ENCODE measurements at regions not wholly inside any gene's neighbourhood (a gene's known extent, or its start where the extent isn't known, plus 50 kb on each side); places are given as distances from the start of the nearest gene placed in this dataset.

DNA sequence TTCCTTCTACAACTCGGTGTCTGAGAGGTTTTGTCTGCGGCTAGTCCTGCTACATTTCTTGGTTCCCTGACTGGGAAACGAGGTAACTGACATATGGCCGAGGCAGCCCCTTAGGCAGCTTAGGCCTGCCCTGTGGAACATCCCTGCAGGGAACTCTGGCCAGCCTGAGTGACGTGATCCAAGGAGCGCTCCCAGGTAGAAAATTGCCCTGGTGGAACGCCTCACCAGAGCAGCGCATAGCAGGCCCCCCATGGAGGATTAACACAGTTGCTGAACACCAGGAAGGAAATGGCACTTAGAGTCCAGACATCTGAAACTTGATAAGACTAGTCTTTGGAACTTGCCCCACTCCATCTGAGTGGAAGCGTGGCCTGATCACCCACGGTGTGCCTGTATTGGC lies 837.4 kb upstream of the NDST4 start:
- TF ChIP-seq, protein P1, sequence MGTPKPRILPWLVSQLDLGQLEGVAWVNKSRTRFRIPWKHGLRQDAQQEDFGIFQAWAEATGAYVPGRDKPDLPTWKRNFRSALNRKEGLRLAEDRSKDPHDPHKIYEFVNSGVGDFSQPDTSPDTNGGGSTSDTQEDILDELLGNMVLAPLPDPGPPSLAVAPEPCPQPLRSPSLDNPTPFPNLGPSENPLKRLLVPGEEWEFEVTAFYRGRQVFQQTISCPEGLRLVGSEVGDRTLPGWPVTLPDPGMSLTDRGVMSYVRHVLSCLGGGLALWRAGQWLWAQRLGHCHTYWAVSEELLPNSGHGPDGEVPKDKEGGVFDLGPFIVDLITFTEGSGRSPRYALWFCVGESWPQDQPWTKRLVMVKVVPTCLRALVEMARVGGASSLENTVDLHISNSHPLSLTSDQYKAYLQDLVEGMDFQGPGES (IDR thresholded peaks at IDR 0.05; ENCODE audit: low read depth, low read length): no peak
- TF ChIP-seq GABPA (IDR thresholded peaks at IDR 0.05; ENCODE audit: low read depth) (no peak), MXI1 (IDR thresholded peaks at IDR 0.05; ENCODE audit: low read depth, low read length) (no peak), SIN3A (IDR thresholded peaks at IDR 0.05; ENCODE audit: borderline replicate concordance, low read depth, low read length) (no peak), NFIC (IDR thresholded peaks at IDR 0.05; ENCODE audit: borderline replicate concordance) (no peak)
- TF ChIP-seq, protein P2, sequence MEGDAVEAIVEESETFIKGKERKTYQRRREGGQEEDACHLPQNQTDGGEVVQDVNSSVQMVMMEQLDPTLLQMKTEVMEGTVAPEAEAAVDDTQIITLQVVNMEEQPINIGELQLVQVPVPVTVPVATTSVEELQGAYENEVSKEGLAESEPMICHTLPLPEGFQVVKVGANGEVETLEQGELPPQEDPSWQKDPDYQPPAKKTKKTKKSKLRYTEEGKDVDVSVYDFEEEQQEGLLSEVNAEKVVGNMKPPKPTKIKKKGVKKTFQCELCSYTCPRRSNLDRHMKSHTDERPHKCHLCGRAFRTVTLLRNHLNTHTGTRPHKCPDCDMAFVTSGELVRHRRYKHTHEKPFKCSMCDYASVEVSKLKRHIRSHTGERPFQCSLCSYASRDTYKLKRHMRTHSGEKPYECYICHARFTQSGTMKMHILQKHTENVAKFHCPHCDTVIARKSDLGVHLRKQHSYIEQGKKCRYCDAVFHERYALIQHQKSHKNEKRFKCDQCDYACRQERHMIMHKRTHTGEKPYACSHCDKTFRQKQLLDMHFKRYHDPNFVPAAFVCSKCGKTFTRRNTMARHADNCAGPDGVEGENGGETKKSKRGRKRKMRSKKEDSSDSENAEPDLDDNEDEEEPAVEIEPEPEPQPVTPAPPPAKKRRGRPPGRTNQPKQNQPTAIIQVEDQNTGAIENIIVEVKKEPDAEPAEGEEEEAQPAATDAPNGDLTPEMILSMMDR (IDR thresholded peaks at IDR 0.05): no peak
